ENCODE measurements at regions not wholly inside any gene's neighbourhood (a gene's known extent, or its start where the extent isn't known, plus 50 kb on each side); places are given as distances from the start of the nearest gene placed in this dataset.
"Not testable (repeated sequence)": the region's sequence is repeated elsewhere in the genome, so short reads cannot be mapped to it uniquely, and the experiment has no call there.

GRCh38 chr22:47308886-47309285 lies 546.4 kb downstream of the TBC1D22A start:
- no peak overlapping the region for H3K27ac ChIP-seq
- TF ChIP-seq CTCF (conservative IDR thresholded peaks at IDR 0.05): no peak

GRCh38 chr22:47307822-47308221 lies 545.4 kb downstream of the TBC1D22A start:
- no peak for TF ChIP-seq CTCF (conservative IDR thresholded peaks at IDR 0.05)
- H3K27ac ChIP-seq: no peak overlapping the region

- no peak for TF ChIP-seq CTCF (conservative IDR thresholded peaks at IDR 0.05)
- no peak overlapping the region for H3K27ac ChIP-seq
Measured at GRCh38 chr22:47307326-47307725, 544.9 kb downstream of the TBC1D22A start.

GRCh38 chr22:47304854-47305253 lies 542.4 kb downstream of the TBC1D22A start:
- no peak for TF ChIP-seq CTCF (conservative IDR thresholded peaks at IDR 0.05)

GRCh38 chr22:47304191-47304831 lies 541.9 kb downstream of the TBC1D22A start:
- no peak overlapping the region for H3K27ac ChIP-seq
- no peak for TF ChIP-seq CTCF (conservative IDR thresholded peaks at IDR 0.05)

More at GRCh38 chr22:47304854-47305253, 542.4 kb downstream of the TBC1D22A start:
- H3K27ac ChIP-seq: no peak overlapping the region

- no peak overlapping the region for H3K27ac ChIP-seq
- no peak for TF ChIP-seq CTCF (conservative IDR thresholded peaks at IDR 0.05)
Measured at GRCh38 chr22:47303161-47303890, 540.9 kb downstream of the TBC1D22A start.

GRCh38 chr22:47302587-47302986 lies 540.1 kb downstream of the TBC1D22A start:
- H3K27ac ChIP-seq: not testable (repeated sequence)

Data from VCaP (cell line).